ENCODE measurements at regions not wholly inside any gene's neighbourhood (a gene's known extent, or its start where the extent isn't known, plus 50 kb on each side); places are given as distances from the start of the nearest gene placed in this dataset.

- no peak overlapping the region for H3K4me3 ChIP-seq
- DNase-seq: no peak
- H3K27me3 ChIP-seq: no peaks in the 10 kb centered on the region
- intact Hi-C loops (cut with DNase I): no loop called here
- no peaks in the 10 kb centered on the region for H3K9me3 ChIP-seq (replicated peaks in 1 of 3)
- no peaks in the 10 kb centered on the region for H3K4me1 ChIP-seq (replicated peaks in 1 of 2)
- H3K36me3 ChIP-seq (replicated peaks in 1 of 2): no peaks in the 10 kb centered on the region
- no peak overlapping the region for H3K27ac ChIP-seq
- TF ChIP-seq CTCF (IDR thresholded peaks at IDR 0.05) (no peak), POLR2A (IDR thresholded peaks at IDR 0.05) (no peak)
These were observed 208.4 kb upstream of the LRP1B start for GRCh38 chr2:142339261-142339660.

- intact Hi-C loops (cut with DNase I): no loop called here
- no peaks in the 10 kb centered on the region for H3K27me3 ChIP-seq
- no peak overlapping the region for H3K27ac ChIP-seq
- no peak overlapping the region for H3K4me3 ChIP-seq
- no peaks in the 10 kb centered on the region for H3K36me3 ChIP-seq (replicated peaks in 1 of 2)
- WGBS, 4 donors: 49 to 64% (median 58%) methylated on average over 2 of the region's 2 CpGs
- TF ChIP-seq CTCF (IDR thresholded peaks at IDR 0.05): no peak
- TF ChIP-seq POLR2A (IDR thresholded peaks at IDR 0.05): no peak
- H3K4me1 ChIP-seq (replicated peaks in 1 of 2): no peaks in the 10 kb centered on the region
- H3K9me3 ChIP-seq (replicated peaks in 1 of 3): no peaks in the 10 kb centered on the region
- no peak for DNase-seq
These were observed 201.4 kb upstream of the LRP1B start for GRCh38 chr2:142332196-142332595.

GRCh38 chr2:142330458-142330857 lies 199.6 kb upstream of the LRP1B start:
- H3K36me3 ChIP-seq (replicated peaks in 1 of 2): no peaks in the 10 kb centered on the region
- WGBS, 4 donors: 74 to 91% (median 82%) methylated on average over 1 of the region's 1 CpG
- TF ChIP-seq POLR2A (IDR thresholded peaks at IDR 0.05): no peak
- no peak for TF ChIP-seq CTCF (IDR thresholded peaks at IDR 0.05)
- no peaks in the 10 kb centered on the region for H3K27me3 ChIP-seq
- DNase-seq: no peak
- H3K4me3 ChIP-seq: no peak overlapping the region
- intact Hi-C loops (cut with DNase I): no loop called here
- no peaks in the 10 kb centered on the region for H3K9me3 ChIP-seq (replicated peaks in 1 of 3)
- H3K27ac ChIP-seq: no peak overlapping the region
- no peaks in the 10 kb centered on the region for H3K4me1 ChIP-seq (replicated peaks in 1 of 2)

- H3K4me1 ChIP-seq (replicated peaks in 1 of 2): no peaks in the 10 kb centered on the region
- H3K9me3 ChIP-seq (replicated peaks in 1 of 3): no peaks in the 10 kb centered on the region
- intact Hi-C loops (cut with DNase I): no loop called here
- H3K27ac ChIP-seq: no peak overlapping the region
- TF ChIP-seq CTCF (IDR thresholded peaks at IDR 0.05): no peak
- TF ChIP-seq POLR2A (IDR thresholded peaks at IDR 0.05): no peak
- no peaks in the 10 kb centered on the region for H3K27me3 ChIP-seq
- no peaks in the 10 kb centered on the region for H3K36me3 ChIP-seq (replicated peaks in 1 of 2)
- DNase-seq: peak in 2 of 7 donors; percentile 2 to 15
- no peak overlapping the region for H3K4me3 ChIP-seq
These were observed 195.1 kb upstream of the LRP1B start for GRCh38 chr2:142325870-142326269.

Measured in adrenal gland (tissue), 9 donors.